Stomach smooth muscle (tissue), 2 donors: ENCODE measurements at regions not wholly inside any gene's neighbourhood (a gene's known extent, or its start where the extent isn't known, plus 50 kb on each side); places are given as distances from the start of the nearest gene placed in this dataset.

Experiments
- H3K27ac ChIP-seq: one replicate; pipeline ENCODE4 v1.7.0; 2013; ENCODE audit warnings: mild to moderate bottlenecking, low read length, inconsistent platforms
- H3K27me3 ChIP-seq, 2 donors: one replicate each; pipeline ENCODE4 v1.7.0; 2013; ENCODE audit warnings: low read length in 2 of 2; ENCODE audit not compliant: insufficient read depth in 2 of 2, control insufficient read depth in 1 of 2
- H3K36me3 ChIP-seq, 2 donors: one replicate each; pipeline ENCODE4 v1.7.0; 2013; ENCODE audit warnings: low read length in 2 of 2; ENCODE audit not compliant: control insufficient read depth in 2 of 2, insufficient read depth in 2 of 2
- H3K4me1 ChIP-seq: one replicate; pipeline ENCODE4 v1.7.0; 2013; ENCODE audit warnings: low read length; ENCODE audit not compliant: control insufficient read depth, insufficient read depth
- H3K4me3 ChIP-seq, 2 donors: one replicate each; pipeline ENCODE4 v1.7.0; 2013; ENCODE audit warnings: low read length in 2 of 2
- H3K9ac ChIP-seq, 2 donors: one replicate each; pipeline ENCODE4 v1.7.0; 2013; ENCODE audit warnings: low read length in 2 of 2, mild to moderate bottlenecking in 1 of 2
- H3K9me3 ChIP-seq, 2 donors: one replicate each; pipeline ENCODE4 v1.7.0; 2013; ENCODE audit warnings: low read length in 2 of 2; ENCODE audit not compliant: control insufficient read depth in 2 of 2
- donor health status: healthy.
- donor health status: Pancreatic carcinoma.

DNA sequence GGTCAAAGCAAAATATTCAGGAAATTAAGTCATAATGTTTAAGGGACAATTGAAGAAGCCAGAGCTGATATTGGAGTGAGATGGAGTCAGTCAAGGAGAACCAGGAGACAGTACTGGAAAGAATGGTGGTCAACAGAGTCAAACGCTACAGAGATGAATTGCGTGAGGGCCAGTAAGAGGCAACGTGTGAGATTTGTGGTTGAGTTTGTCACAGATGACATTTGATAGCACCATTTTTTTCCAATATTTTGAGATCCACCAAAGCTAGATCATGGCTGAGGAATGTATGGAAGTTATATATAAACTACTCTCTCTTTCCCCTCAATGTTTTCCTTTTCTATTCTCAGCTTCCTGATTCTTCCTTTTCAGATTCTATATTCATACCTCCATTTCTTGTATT is 375.1 kb upstream of the ROBO2 start:
- H3K36me3 ChIP-seq = no peaks in the 10 kb centered on the region
- H3K27ac ChIP-seq = no peak overlapping the region
- no peaks in the 10 kb centered on the region for H3K9me3 ChIP-seq
- no peak overlapping the region for H3K4me3 ChIP-seq
- no peaks in the 10 kb centered on the region for H3K27me3 ChIP-seq
- no peak overlapping the region for H3K9ac ChIP-seq
- H3K4me1 ChIP-seq = no peaks in the 10 kb centered on the region

- Histone ChIP-seq H3K27me3 (no peaks in the 10 kb centered on the region), H3K4me3 (no peak overlapping the region), H3K4me1 (no peaks in the 10 kb centered on the region), H3K27ac (no peak overlapping the region), H3K9ac (no peak overlapping the region), H3K9me3 (no peaks in the 10 kb centered on the region), H3K36me3 (no peaks in the 10 kb centered on the region)
Measured at GRCh38 chr3:76668653-76669052, 371.2 kb upstream of the ROBO2 start.

DNA sequence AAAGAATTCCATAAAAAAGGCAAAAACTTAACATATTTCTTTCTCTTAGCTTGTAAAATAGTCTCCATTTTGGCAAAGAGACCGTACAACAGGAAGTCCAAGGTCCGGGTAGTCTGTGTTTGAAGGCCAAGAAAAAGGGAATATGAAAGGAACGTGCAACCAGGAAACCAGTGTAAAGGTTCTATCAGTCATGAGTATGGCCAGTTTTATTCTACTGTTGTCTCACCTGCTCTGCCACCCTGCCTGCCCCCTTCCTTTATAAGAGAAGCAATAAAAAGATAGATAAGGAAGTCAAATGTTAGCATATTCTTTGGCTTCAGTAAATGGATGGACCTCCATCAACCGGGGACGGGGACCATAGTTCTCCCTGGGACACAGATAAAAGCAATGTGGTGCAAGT is 370.6 kb upstream of the ROBO2 start:
- H3K4me1 ChIP-seq = no peaks in the 10 kb centered on the region
- H3K36me3 ChIP-seq = no peaks in the 10 kb centered on the region
- H3K4me3 ChIP-seq = no peak overlapping the region
- no peaks in the 10 kb centered on the region for H3K27me3 ChIP-seq
- H3K9me3 ChIP-seq = no peaks in the 10 kb centered on the region
- no peak overlapping the region for H3K9ac ChIP-seq
- H3K27ac ChIP-seq = no peak overlapping the region

DNA sequence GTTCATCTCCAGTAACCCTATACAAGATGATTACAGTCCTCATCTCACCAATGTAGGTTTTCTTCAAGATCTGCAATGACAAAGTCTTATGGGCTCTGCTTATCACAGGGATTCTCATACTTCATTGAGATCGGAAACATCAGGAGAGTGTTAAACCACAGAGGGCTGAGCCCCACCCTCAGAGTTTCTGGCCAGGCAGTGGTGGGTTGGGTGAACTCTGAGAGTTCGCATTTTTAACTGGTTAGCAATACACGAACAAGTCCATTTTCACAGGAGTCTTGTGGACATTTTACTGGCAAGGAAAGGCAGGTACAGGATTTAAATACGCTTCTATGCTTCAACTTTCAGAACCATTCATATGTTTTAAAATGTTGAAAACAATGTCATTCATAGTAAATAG is 366.7 kb upstream of the ROBO2 start:
- H3K27me3 ChIP-seq = no peaks in the 10 kb centered on the region

DNA sequence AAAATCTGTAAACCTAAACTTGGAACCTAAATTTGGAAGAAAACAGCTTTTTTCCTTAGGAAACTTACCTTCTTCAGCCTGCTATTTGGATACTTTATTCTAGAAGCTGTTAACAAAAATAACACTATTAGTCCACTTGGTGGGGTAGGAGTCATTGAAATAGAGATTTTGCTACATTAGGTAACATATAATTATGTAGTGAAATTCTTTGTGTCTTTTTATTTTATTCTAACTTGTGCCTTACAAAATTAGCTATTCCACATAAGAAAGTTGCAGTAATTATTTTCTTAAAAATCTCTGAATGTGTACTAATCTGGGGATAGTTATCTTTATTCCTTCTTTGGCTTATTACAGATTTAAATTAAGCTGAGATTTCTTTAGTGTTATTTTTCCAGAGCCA is 360.4 kb upstream of the ROBO2 start:
- H3K27me3 ChIP-seq = no peaks in the 10 kb centered on the region
- H3K4me3 ChIP-seq = no peak overlapping the region
- no peaks in the 10 kb centered on the region for H3K36me3 ChIP-seq
- H3K4me1 ChIP-seq = no peaks in the 10 kb centered on the region
- no peaks in the 10 kb centered on the region for H3K9me3 ChIP-seq
- H3K27ac ChIP-seq = no peak overlapping the region
- no peak overlapping the region for H3K9ac ChIP-seq

More for the DNA sequence above, 366.7 kb upstream of the ROBO2 start:
- Histone ChIP-seq H3K9ac (no peak overlapping the region), H3K36me3 (no peaks in the 10 kb centered on the region), H3K4me1 (no peaks in the 10 kb centered on the region), H3K27ac (no peak overlapping the region), H3K4me3 (no peak overlapping the region), H3K9me3 (no peaks in the 10 kb centered on the region)

- Histone ChIP-seq H3K9me3 (no peaks in the 10 kb centered on the region), H3K27ac (no peak overlapping the region), H3K4me1 (no peaks in the 10 kb centered on the region), H3K27me3 (no peaks in the 10 kb centered on the region), H3K36me3 (no peaks in the 10 kb centered on the region), H3K9ac (no peak overlapping the region), H3K4me3 (no peak overlapping the region)
Measured at GRCh38 chr3:76683256-76683655, 356.6 kb upstream of the ROBO2 start.

- H3K36me3 ChIP-seq = no peaks in the 10 kb centered on the region
- no peaks in the 10 kb centered on the region for H3K4me1 ChIP-seq
- no peaks in the 10 kb centered on the region for H3K27me3 ChIP-seq
- H3K4me3 ChIP-seq = no peak overlapping the region
- no peak overlapping the region for H3K9ac ChIP-seq
- H3K27ac ChIP-seq = no peak overlapping the region
- H3K9me3 ChIP-seq = no peaks in the 10 kb centered on the region
Measured at GRCh38 chr3:76684946-76685345, 355.0 kb upstream of the ROBO2 start.

- Histone ChIP-seq H3K9me3 (no peaks in the 10 kb centered on the region), H3K9ac (no peak overlapping the region), H3K27ac (no peak overlapping the region), H3K4me1 (no peaks in the 10 kb centered on the region), H3K4me3 (no peak overlapping the region), H3K27me3 (no peaks in the 10 kb centered on the region), H3K36me3 (no peaks in the 10 kb centered on the region)
Measured at GRCh38 chr3:76685858-76686257, 354.0 kb upstream of the ROBO2 start.

DNA sequence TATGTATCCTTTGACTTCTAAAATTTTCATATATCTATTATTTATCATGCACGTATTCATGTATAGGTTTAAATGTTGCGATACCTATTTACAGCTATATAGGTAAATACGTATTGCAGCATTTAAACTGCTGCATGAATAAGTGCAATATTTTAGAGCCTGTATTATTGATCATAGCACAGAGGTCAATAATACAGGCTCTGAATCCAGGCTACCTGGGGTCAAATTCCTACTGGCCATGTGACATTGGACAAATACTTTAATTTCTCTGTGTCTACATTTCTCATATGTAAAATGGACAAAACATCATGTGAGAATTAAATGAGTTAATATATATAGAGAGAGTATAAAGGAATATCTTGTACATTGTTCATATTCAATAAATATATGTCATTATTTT is 352.9 kb upstream of the ROBO2 start:
- no peaks in the 10 kb centered on the region for H3K36me3 ChIP-seq
- no peaks in the 10 kb centered on the region for H3K4me1 ChIP-seq
- H3K9ac ChIP-seq = no peak overlapping the region
- no peaks in the 10 kb centered on the region for H3K27me3 ChIP-seq
- no peak overlapping the region for H3K27ac ChIP-seq
- H3K4me3 ChIP-seq = no peak overlapping the region
- H3K9me3 ChIP-seq = no peaks in the 10 kb centered on the region

GRCh38 chr3:76694063-76694462 is 345.8 kb upstream of the ROBO2 start:
- no peaks in the 10 kb centered on the region for H3K36me3 ChIP-seq
- H3K4me1 ChIP-seq = no peaks in the 10 kb centered on the region
- no peak overlapping the region for H3K9ac ChIP-seq
- H3K4me3 ChIP-seq = no peak overlapping the region
- no peaks in the 10 kb centered on the region for H3K9me3 ChIP-seq
- no peaks in the 10 kb centered on the region for H3K27me3 ChIP-seq
- H3K27ac ChIP-seq = no peak overlapping the region

- H3K9ac ChIP-seq = no peak overlapping the region
- no peaks in the 10 kb centered on the region for H3K27me3 ChIP-seq
- H3K36me3 ChIP-seq = no peaks in the 10 kb centered on the region
- no peaks in the 10 kb centered on the region for H3K4me1 ChIP-seq
- no peak overlapping the region for H3K27ac ChIP-seq
- H3K9me3 ChIP-seq = no peaks in the 10 kb centered on the region
- H3K4me3 ChIP-seq = no peak overlapping the region
Measured at GRCh38 chr3:76698136-76698706, 341.7 kb upstream of the ROBO2 start.
